GM12878 (cell line): ENCODE measurements at regions not wholly inside any gene's neighbourhood (a gene's known extent, or its start where the extent isn't known, plus 50 kb on each side); places are given as distances from the start of the nearest gene placed in this dataset.

Experiments used
- SIN3A ChIP-seq: IDR thresholded peaks from 2 replicates; pipeline ENCODE4 v1.6.1; 2012; ENCODE audit warnings: low read depth, low read length, improper control_type of control experiment
- SRF ChIP-seq, 2 experiments: IDR thresholded peaks; 2 replicates each; pipeline ENCODE4 v1.6.1; 2011; ENCODE audit warnings: low read depth in 2 of 2, low read length in 2 of 2, mild to moderate bottlenecking in 1 of 2, moderate library complexity in 1 of 2
- TF ChIP-seq, protein P1 (sequence below), 3 experiments: IDR thresholded peaks in 2 of 3; conservative IDR thresholded peaks in 1 of 3; 2 replicates each; pipeline ENCODE4 v1.5.1; 2011; ENCODE audit warnings: low read depth in 3 of 3, low read length in 3 of 3, mild to moderate bottlenecking in 3 of 3, control low read depth in 2 of 3, moderate library complexity in 2 of 3, inconsistent platforms in 1 of 3, mixed read lengths in 1 of 3; ENCODE audit not compliant: control insufficient read depth in 2 of 3, insufficient read depth in 1 of 3; ENCODE audit errors: extremely low read depth in 1 of 3

DNA sequence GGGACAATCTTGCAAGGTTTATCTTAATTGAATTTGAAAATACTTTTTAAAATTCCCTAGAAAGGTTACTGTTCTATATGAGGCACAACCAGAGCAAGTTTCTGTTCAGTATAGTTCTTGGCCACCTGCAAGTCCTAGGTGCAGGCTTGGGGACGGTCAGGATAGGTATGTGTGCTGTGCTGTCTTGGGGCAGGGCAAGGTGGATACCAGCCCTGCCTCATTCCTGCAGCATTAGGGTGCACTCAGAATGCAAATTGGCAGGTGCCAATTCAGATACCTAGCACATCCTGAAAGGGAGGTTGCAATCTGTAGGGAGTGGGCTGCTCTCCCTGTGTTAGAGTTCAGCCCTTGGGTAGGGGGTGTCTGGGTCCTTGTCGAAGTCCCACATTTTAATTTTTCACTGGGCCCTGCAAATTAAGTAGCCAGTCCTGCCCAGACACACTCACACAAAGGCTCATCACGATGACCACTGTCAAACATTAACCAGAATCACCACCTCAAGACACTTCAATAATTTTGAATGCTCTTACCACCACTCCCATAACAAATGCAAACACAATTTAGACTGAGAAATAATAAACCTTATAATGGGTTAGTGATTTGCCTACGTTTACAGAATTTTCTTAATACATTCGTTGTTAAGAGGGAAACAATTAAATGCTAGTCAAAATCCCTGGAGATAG, 838.0 kb upstream of the NR2F2 start:
- TF ChIP-seq, protein P1, sequence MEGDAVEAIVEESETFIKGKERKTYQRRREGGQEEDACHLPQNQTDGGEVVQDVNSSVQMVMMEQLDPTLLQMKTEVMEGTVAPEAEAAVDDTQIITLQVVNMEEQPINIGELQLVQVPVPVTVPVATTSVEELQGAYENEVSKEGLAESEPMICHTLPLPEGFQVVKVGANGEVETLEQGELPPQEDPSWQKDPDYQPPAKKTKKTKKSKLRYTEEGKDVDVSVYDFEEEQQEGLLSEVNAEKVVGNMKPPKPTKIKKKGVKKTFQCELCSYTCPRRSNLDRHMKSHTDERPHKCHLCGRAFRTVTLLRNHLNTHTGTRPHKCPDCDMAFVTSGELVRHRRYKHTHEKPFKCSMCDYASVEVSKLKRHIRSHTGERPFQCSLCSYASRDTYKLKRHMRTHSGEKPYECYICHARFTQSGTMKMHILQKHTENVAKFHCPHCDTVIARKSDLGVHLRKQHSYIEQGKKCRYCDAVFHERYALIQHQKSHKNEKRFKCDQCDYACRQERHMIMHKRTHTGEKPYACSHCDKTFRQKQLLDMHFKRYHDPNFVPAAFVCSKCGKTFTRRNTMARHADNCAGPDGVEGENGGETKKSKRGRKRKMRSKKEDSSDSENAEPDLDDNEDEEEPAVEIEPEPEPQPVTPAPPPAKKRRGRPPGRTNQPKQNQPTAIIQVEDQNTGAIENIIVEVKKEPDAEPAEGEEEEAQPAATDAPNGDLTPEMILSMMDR (IDR thresholded peaks at IDR 0.05 in 2 of 3, conservative IDR thresholded peaks at IDR 0.05 in 1 of 3; ENCODE audit: control insufficient read depth in 2 of 3, extremely low read depth in 1 of 3, insufficient read depth in 1 of 3, low read depth in 3 of 3, low read length in 3 of 3): no peak
- no peak for TF ChIP-seq SIN3A
- no peak for TF ChIP-seq SRF (IDR thresholded peaks at IDR 0.05; ENCODE audit: low read depth in 2 of 2, low read length in 2 of 2)
